ENCODE measurements at regions not wholly inside any gene's neighbourhood (a gene's known extent, or its start where the extent isn't known, plus 50 kb on each side); places are given as distances from the start of the nearest gene placed in this dataset.
"Not testable (repeated sequence)": the region's sequence is repeated elsewhere in the genome, so short reads cannot be mapped to it uniquely, and the experiment has no call there.

- no peak for DNase-seq (ENCODE audit: low read depth)
Measured at GRCh38 chr5:90285581-90285980, 124.0 kb downstream of the CETN3 start.

GRCh38 chr5:90284375-90284774 is 125.2 kb downstream of the CETN3 start:
- DNase-seq (ENCODE audit: low read depth): no peak

GRCh38 chr5:90279091-90279490 is 130.5 kb downstream of the CETN3 start:
- no peak for DNase-seq (ENCODE audit: low read depth)

GRCh38 chr5:90274216-90274615 is 135.3 kb downstream of the CETN3 start:
- no peak for DNase-seq (ENCODE audit: low read depth)

- DNase-seq (ENCODE audit: low read depth): no peak
Measured at GRCh38 chr5:90267646-90268045, 141.9 kb downstream of the CETN3 start.

GRCh38 chr5:90265545-90265857 is 144.1 kb downstream of the CETN3 start:
- DNase-seq (ENCODE audit: low read depth): no peak

- peak; percentile 23 for DNase-seq (ENCODE audit: low read depth)
Measured at GRCh38 chr5:90264689-90265544, 144.6 kb downstream of the CETN3 start.

GRCh38 chr5:90263102-90263820 is 146.3 kb downstream of the CETN3 start:
- no peak for DNase-seq (ENCODE audit: low read depth)

- DNase-seq (ENCODE audit: low read depth): no peak
Measured at GRCh38 chr5:90251447-90251846, 158.1 kb downstream of the CETN3 start.

GRCh38 chr5:90248640-90249039 is 160.9 kb downstream of the CETN3 start:
- no peak for DNase-seq (ENCODE audit: low read depth)

- DNase-seq (ENCODE audit: low read depth): not testable (repeated sequence)
Measured at GRCh38 chr5:90243848-90244247, 165.7 kb downstream of the CETN3 start.

GRCh38 chr5:90233476-90233875 is 176.1 kb downstream of the CETN3 start:
- DNase-seq (ENCODE audit: low read depth): no peak

- no peak for DNase-seq (ENCODE audit: low read depth)
Measured at GRCh38 chr5:90231688-90232087, 177.9 kb downstream of the CETN3 start.

GRCh38 chr5:90227683-90228082 is 181.9 kb downstream of the CETN3 start:
- DNase-seq (ENCODE audit: low read depth): no peak

GRCh38 chr5:90226433-90227099 is 183.0 kb downstream of the CETN3 start:
- DNase-seq (ENCODE audit: low read depth): no peak

GRCh38 chr5:90224342-90224741 is 185.2 kb downstream of the CETN3 start:
- DNase-seq (ENCODE audit: low read depth): no peak

GRCh38 chr5:90223756-90224155 is 185.8 kb downstream of the CETN3 start:
- no peak for DNase-seq (ENCODE audit: low read depth)

GRCh38 chr5:90221951-90222350 is 187.6 kb downstream of the CETN3 start:
- no peak for DNase-seq (ENCODE audit: low read depth)

GRCh38 chr5:90220554-90220953 is 189.0 kb downstream of the CETN3 start:
- no peak for DNase-seq (ENCODE audit: low read depth)

GRCh38 chr5:90214991-90215390 is 194.6 kb downstream of the CETN3 start:
- no peak for DNase-seq (ENCODE audit: low read depth)

- DNase-seq (ENCODE audit: low read depth): not testable (repeated sequence)
Measured at GRCh38 chr5:90208323-90208722, 201.2 kb downstream of the CETN3 start.

GRCh38 chr5:90201923-90202322 is 207.6 kb downstream of the CETN3 start:
- no peak for DNase-seq (ENCODE audit: low read depth)

All from activated gamma-delta T cell treated with anti-CD3 and anti-CD28 coated beads, Interleukin-2, amount 50 U/mL, for 16 hours (primary cell).